ENCODE measurements at regions not wholly inside any gene's neighbourhood (a gene's known extent, or its start where the extent isn't known, plus 50 kb on each side); places are given as distances from the start of the nearest gene placed in this dataset.

DNA sequence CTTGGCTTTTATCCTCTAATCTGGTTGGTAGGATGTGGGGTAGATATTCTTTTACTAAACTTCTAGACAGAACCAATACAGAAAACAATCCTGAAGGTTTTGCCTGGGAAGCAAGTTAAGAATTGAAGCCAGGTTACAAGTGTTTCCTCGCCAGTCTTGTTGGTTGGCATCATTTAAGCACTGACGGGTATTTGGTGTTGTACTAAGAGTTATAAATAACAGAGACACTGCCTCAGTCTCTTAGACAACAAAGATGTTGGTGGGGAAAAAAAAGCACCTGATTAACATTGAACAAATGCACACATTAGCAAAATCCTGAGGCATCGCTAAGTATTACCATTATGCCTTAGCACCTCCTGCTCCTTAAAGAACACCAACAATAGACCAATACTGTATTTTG, 272.2 kb downstream of the BRINP2 start:
- no peaks in the 10 kb centered on the region for H3K9me2 ChIP-seq (replicated peaks; ENCODE audit: control insufficient read depth, low read length)
- H4K20me1 ChIP-seq (ENCODE audit: control insufficient read depth, insufficient read depth, low read depth, low read length): no peaks in the 10 kb centered on the region
- no peak overlapping the region for H3K4me3 ChIP-seq (ENCODE audit: low read length)
- H3K4me2 ChIP-seq (ENCODE audit: low read length): no peak overlapping the region
- H3K4me1 ChIP-seq (ENCODE audit: control insufficient read depth, low read length): no peaks in the 10 kb centered on the region
- H3K36me3 ChIP-seq (ENCODE audit: control insufficient read depth, low read length): no peaks in the 10 kb centered on the region
- no peak overlapping the region for H3K27ac ChIP-seq (ENCODE audit: low read depth, low read length)
- TF ChIP-seq, protein P1, sequence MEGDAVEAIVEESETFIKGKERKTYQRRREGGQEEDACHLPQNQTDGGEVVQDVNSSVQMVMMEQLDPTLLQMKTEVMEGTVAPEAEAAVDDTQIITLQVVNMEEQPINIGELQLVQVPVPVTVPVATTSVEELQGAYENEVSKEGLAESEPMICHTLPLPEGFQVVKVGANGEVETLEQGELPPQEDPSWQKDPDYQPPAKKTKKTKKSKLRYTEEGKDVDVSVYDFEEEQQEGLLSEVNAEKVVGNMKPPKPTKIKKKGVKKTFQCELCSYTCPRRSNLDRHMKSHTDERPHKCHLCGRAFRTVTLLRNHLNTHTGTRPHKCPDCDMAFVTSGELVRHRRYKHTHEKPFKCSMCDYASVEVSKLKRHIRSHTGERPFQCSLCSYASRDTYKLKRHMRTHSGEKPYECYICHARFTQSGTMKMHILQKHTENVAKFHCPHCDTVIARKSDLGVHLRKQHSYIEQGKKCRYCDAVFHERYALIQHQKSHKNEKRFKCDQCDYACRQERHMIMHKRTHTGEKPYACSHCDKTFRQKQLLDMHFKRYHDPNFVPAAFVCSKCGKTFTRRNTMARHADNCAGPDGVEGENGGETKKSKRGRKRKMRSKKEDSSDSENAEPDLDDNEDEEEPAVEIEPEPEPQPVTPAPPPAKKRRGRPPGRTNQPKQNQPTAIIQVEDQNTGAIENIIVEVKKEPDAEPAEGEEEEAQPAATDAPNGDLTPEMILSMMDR (IDR thresholded peaks at IDR 0.05; ENCODE audit: low read depth, low read length, poor library complexity, severe bottlenecking): no peak
- H3K79me2 ChIP-seq (ENCODE audit: control insufficient read depth, low read length): no peaks in the 10 kb centered on the region
- no peaks in the 10 kb centered on the region for H3K27me3 ChIP-seq (ENCODE audit: control insufficient read depth, low read length)
- H3F3A ChIP-seq (ENCODE audit: control insufficient read depth, insufficient read depth): no peaks in the 10 kb centered on the region
- no peaks in the 10 kb centered on the region for H3K9me3 ChIP-seq (ENCODE audit: control insufficient read depth, insufficient read depth, low read length)

DNA sequence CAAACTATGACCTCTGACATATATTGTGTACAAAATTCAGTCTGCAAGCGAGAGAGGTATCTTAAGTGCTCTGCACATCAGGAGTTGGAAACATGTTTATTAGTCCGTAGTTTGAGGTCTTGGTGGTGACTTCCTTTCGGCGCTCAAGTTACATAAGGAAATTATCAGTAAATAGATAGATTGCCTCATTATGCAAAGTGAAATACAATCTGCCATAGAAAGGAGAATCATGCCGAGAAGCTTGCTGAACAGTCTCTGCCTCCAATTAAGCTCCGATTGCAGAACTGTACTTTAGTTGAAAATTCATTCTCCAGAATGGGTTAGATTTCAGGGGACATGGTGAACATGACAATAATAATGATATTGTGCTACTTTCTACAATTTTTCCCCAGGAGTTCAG, 271.8 kb downstream of the BRINP2 start:
- Histone ChIP-seq H3K4me1 (ENCODE audit: control insufficient read depth, low read length) (no peaks in the 10 kb centered on the region), H3K27ac (ENCODE audit: low read depth, low read length) (no peak overlapping the region), H3K4me2 (ENCODE audit: low read length) (no peak overlapping the region), H4K20me1 (ENCODE audit: control insufficient read depth, insufficient read depth, low read depth, low read length) (no peaks in the 10 kb centered on the region), H3K79me2 (ENCODE audit: control insufficient read depth, low read length) (no peaks in the 10 kb centered on the region), H3K27me3 (ENCODE audit: control insufficient read depth, low read length) (no peaks in the 10 kb centered on the region), H3K4me3 (ENCODE audit: low read length) (no peak overlapping the region), H3K9me3 (ENCODE audit: control insufficient read depth, insufficient read depth, low read length) (no peaks in the 10 kb centered on the region), H3K9me2 (replicated peaks; ENCODE audit: control insufficient read depth, low read length) (no peaks in the 10 kb centered on the region), H3F3A (ENCODE audit: control insufficient read depth, insufficient read depth) (no peaks in the 10 kb centered on the region), H3K36me3 (ENCODE audit: control insufficient read depth, low read length) (no peaks in the 10 kb centered on the region)
- no peak for TF ChIP-seq EZH2phosphoT487 (IDR thresholded peaks at IDR 0.05; ENCODE audit: borderline replicate concordance, low read length)
- TF ChIP-seq, protein P1 (IDR thresholded peaks at IDR 0.05; ENCODE audit: low read depth, low read length, poor library complexity, severe bottlenecking): no peak

DNA sequence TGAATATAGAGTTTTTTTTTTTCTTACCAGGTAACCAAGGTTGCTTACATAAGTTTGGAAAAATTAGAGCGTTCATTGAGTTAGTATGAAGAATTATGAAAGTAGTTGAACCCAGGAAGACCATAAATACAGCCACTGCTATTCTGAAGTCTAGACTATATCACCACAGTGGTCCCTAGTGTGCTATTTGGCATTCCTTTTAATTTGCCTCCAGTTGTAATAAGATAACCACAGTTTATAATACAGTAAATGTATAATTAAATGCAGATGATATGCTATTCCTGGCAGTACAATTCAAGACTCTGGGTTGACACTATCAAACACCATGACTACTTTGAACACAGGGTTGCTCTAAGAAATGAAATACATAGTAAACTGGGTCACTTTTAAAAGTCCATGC, 270.5 kb downstream of the BRINP2 start:
- Histone ChIP-seq H3K27ac (ENCODE audit: low read depth, low read length) (no peak overlapping the region), H3K27me3 (ENCODE audit: control insufficient read depth, low read length) (no peaks in the 10 kb centered on the region), H3K36me3 (ENCODE audit: control insufficient read depth, low read length) (no peaks in the 10 kb centered on the region), H3K4me1 (ENCODE audit: control insufficient read depth, low read length) (no peaks in the 10 kb centered on the region), H3F3A (ENCODE audit: control insufficient read depth, insufficient read depth) (no peaks in the 10 kb centered on the region), H3K9me2 (replicated peaks; ENCODE audit: control insufficient read depth, low read length) (no peaks in the 10 kb centered on the region), H3K9me3 (ENCODE audit: control insufficient read depth, insufficient read depth, low read length) (no peaks in the 10 kb centered on the region), H3K79me2 (ENCODE audit: control insufficient read depth, low read length) (no peaks in the 10 kb centered on the region), H4K20me1 (ENCODE audit: control insufficient read depth, insufficient read depth, low read depth, low read length) (no peaks in the 10 kb centered on the region), H3K4me3 (ENCODE audit: low read length) (no peak overlapping the region), H3K4me2 (ENCODE audit: low read length) (no peak overlapping the region)
- TF ChIP-seq, protein P1 (IDR thresholded peaks at IDR 0.05; ENCODE audit: low read depth, low read length, poor library complexity, severe bottlenecking): no peak
- no peak for TF ChIP-seq EZH2phosphoT487 (IDR thresholded peaks at IDR 0.05; ENCODE audit: borderline replicate concordance, low read length)

DNA sequence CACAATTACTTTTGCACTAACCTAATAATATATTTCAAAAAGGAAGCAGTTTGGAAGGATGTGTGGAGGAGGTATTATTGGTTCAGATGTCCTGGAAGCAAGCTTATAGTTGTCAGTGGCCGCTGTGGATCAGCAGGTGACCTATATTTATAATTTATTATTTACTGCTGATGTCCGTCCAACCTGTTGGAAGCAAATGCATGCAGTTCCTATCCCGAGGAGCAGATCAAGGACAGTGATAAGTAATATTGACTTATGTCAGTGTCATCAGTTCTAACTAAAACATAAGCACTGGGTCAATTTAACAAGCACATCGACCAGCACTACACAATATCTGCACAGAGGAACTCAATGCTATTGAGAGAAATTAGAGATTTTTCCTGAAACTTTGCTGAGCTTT, 270.1 kb downstream of the BRINP2 start:
- no peaks in the 10 kb centered on the region for H3F3A ChIP-seq (ENCODE audit: control insufficient read depth, insufficient read depth)
- no peak overlapping the region for H3K4me2 ChIP-seq (ENCODE audit: low read length)
- no peaks in the 10 kb centered on the region for H3K79me2 ChIP-seq (ENCODE audit: control insufficient read depth, low read length)
- no peak overlapping the region for H3K4me3 ChIP-seq (ENCODE audit: low read length)
- no peaks in the 10 kb centered on the region for H3K4me1 ChIP-seq (ENCODE audit: control insufficient read depth, low read length)
- no peak overlapping the region for H3K27ac ChIP-seq (ENCODE audit: low read depth, low read length)
- no peaks in the 10 kb centered on the region for H3K9me2 ChIP-seq (replicated peaks; ENCODE audit: control insufficient read depth, low read length)
- no peaks in the 10 kb centered on the region for H3K27me3 ChIP-seq (ENCODE audit: control insufficient read depth, low read length)
- no peaks in the 10 kb centered on the region for H4K20me1 ChIP-seq (ENCODE audit: control insufficient read depth, insufficient read depth, low read depth, low read length)
- H3K36me3 ChIP-seq (ENCODE audit: control insufficient read depth, low read length): no peaks in the 10 kb centered on the region
- TF ChIP-seq EZH2phosphoT487 (IDR thresholded peaks at IDR 0.05; ENCODE audit: borderline replicate concordance, low read length): no peak
- TF ChIP-seq, protein P1 (IDR thresholded peaks at IDR 0.05; ENCODE audit: low read depth, low read length, poor library complexity, severe bottlenecking): no peak
- H3K9me3 ChIP-seq (ENCODE audit: control insufficient read depth, insufficient read depth, low read length): no peaks in the 10 kb centered on the region

All from DOHH2 (cell line).